SJSA1 (cell line): ENCODE measurements at regions not wholly inside any gene's neighbourhood (a gene's known extent, or its start where the extent isn't known, plus 50 kb on each side); places are given as distances from the start of the nearest gene placed in this dataset.

Experiments
- DNase-seq, 2 experiments: peaks; one replicate each; pipeline ENCODE4 v3.0.0-alpha.2; 2015 to 2020; ENCODE audit warnings: low spot score in 2 of 2, low read depth in 1 of 2
- H3K27ac ChIP-seq: fragments of 250-450 bp; sonication (Bioruptor Pico); 2 replicates; pipeline ENCODE4 v1.5.1; 2020; ENCODE audit warnings: mild to moderate bottlenecking, moderate library complexity
- H3K27me3 ChIP-seq: fragments of 250-450 bp; sonication (Bioruptor Pico); replicated peaks from 2 replicates; pipeline ENCODE4 v1.5.1; 2020; ENCODE audit warnings: mild to moderate bottlenecking, moderate library complexity
- H3K36me3 ChIP-seq: fragments of 250-450 bp; sonication (Bioruptor Pico); 2 replicates; pipeline ENCODE4 v1.5.1; 2020; ENCODE audit warnings: mild to moderate bottlenecking
- H3K4me1 ChIP-seq: fragments of 250-450 bp; sonication (Bioruptor Pico); replicated peaks from 2 replicates; pipeline ENCODE4 v1.6.1; 2021; ENCODE audit warnings: mild to moderate bottlenecking
- H3K4me3 ChIP-seq: fragments of 250-450 bp; sonication (Bioruptor Pico); 2 replicates; pipeline ENCODE4 v1.5.1; 2020; ENCODE audit warnings: mild to moderate bottlenecking
- H3K9me3 ChIP-seq: fragments of 250-450 bp; sonication (Bioruptor Pico); replicated peaks from 2 replicates; pipeline ENCODE4 v1.5.1; 2020; ENCODE audit warnings: mild to moderate bottlenecking

- Histone ChIP-seq H3K36me3 (no peaks in the 10 kb centered on the region), H3K4me3 (no peak overlapping the region), H3K9me3 (no peaks in the 10 kb centered on the region), H3K27ac (no peak overlapping the region), H3K27me3 (no peaks in the 10 kb centered on the region), H3K4me1 (no peaks in the 10 kb centered on the region)
- DNase-seq = no peak
Observed at GRCh38 chr1:79825551-79825950, 819.0 kb upstream of the ADGRL4 start.

GRCh38 chr1:79822053-79822452 is 815.5 kb upstream of the ADGRL4 start:
- no peaks in the 10 kb centered on the region for H3K27me3 ChIP-seq

GRCh38 chr1:79819140-79819539 is 812.6 kb upstream of the ADGRL4 start:
- Histone ChIP-seq H3K36me3 (no peaks in the 10 kb centered on the region), H3K27ac (no peak overlapping the region), H3K27me3 (no peaks in the 10 kb centered on the region), H3K9me3 (0 out of 2 replicates have a peak, but pooled peaks cover 2% of the 10 kb centered on the region), H3K4me1 (no peaks in the 10 kb centered on the region), H3K4me3 (no peak overlapping the region)
- DNase-seq = no peak

More at GRCh38 chr1:79822053-79822452, 815.5 kb upstream of the ADGRL4 start:
- no peaks in the 10 kb centered on the region for H3K4me1 ChIP-seq
- no peaks in the 10 kb centered on the region for H3K36me3 ChIP-seq
- 0 out of 2 replicates have a peak, but pooled peaks cover 2% of the 10 kb centered on the region for H3K9me3 ChIP-seq
- H3K27ac ChIP-seq = no peak overlapping the region
- no peak for DNase-seq
- no peak overlapping the region for H3K4me3 ChIP-seq

GRCh38 chr1:79817031-79817560 is 810.6 kb upstream of the ADGRL4 start:
- no peaks in the 10 kb centered on the region for H3K27me3 ChIP-seq
- no peak overlapping the region for H3K4me3 ChIP-seq
- no peak for DNase-seq
- 0 out of 2 replicates have a peak, but pooled peaks cover 2% of the 10 kb centered on the region for H3K9me3 ChIP-seq
- no peak overlapping the region for H3K27ac ChIP-seq
- no peaks in the 10 kb centered on the region for H3K4me1 ChIP-seq
- no peaks in the 10 kb centered on the region for H3K36me3 ChIP-seq

- H3K27me3 ChIP-seq = no peaks in the 10 kb centered on the region
- 0 out of 2 replicates have a peak, but pooled peaks cover 2% of the 10 kb centered on the region for H3K9me3 ChIP-seq
- H3K4me1 ChIP-seq = no peaks in the 10 kb centered on the region
- no peaks in the 10 kb centered on the region for H3K36me3 ChIP-seq
- DNase-seq = no peak
- no peak overlapping the region for H3K4me3 ChIP-seq
- H3K27ac ChIP-seq = no peak overlapping the region
Observed at GRCh38 chr1:79815115-79815514, 808.6 kb upstream of the ADGRL4 start.

- Histone ChIP-seq H3K27me3 (no peaks in the 10 kb centered on the region), H3K4me1 (no peaks in the 10 kb centered on the region), H3K27ac (peak overlapping the region; percentile 54; the same call in 1 of the 2 replicates), H3K9me3 (no peaks in the 10 kb centered on the region), H3K4me3 (no peak overlapping the region), H3K36me3 (no peaks in the 10 kb centered on the region)
- DNase-seq = peak in 1 of 2 experiments; percentile 2
Observed at GRCh38 chr1:79811173-79811572, 804.6 kb upstream of the ADGRL4 start.

GRCh38 chr1:79808816-79809475 is 802.4 kb upstream of the ADGRL4 start:
- no peaks in the 10 kb centered on the region for H3K4me1 ChIP-seq
- no peak for DNase-seq
- no peaks in the 10 kb centered on the region for H3K27me3 ChIP-seq
- H3K9me3 ChIP-seq = no peaks in the 10 kb centered on the region
- H3K27ac ChIP-seq = no peak overlapping the region
- no peak overlapping the region for H3K4me3 ChIP-seq
- H3K36me3 ChIP-seq = no peaks in the 10 kb centered on the region

- no peak for DNase-seq
- H3K9me3 ChIP-seq = no peaks in the 10 kb centered on the region
- no peaks in the 10 kb centered on the region for H3K4me1 ChIP-seq
- no peaks in the 10 kb centered on the region for H3K27me3 ChIP-seq
- no peak overlapping the region for H3K27ac ChIP-seq
- H3K4me3 ChIP-seq = no peak overlapping the region
- H3K36me3 ChIP-seq = no peaks in the 10 kb centered on the region
Observed at GRCh38 chr1:79807816-79808215, 801.3 kb upstream of the ADGRL4 start.

- DNase-seq = no peak
- no peak overlapping the region for H3K4me3 ChIP-seq
- no peak overlapping the region for H3K27ac ChIP-seq
- no peaks in the 10 kb centered on the region for H3K27me3 ChIP-seq
- H3K9me3 ChIP-seq = no peaks in the 10 kb centered on the region
- H3K36me3 ChIP-seq = no peaks in the 10 kb centered on the region
- no peaks in the 10 kb centered on the region for H3K4me1 ChIP-seq
Observed at GRCh38 chr1:79797487-79797886, 791.0 kb upstream of the ADGRL4 start.

- H3K4me1 ChIP-seq = no peaks in the 10 kb centered on the region
- H3K27me3 ChIP-seq = no peaks in the 10 kb centered on the region
- H3K36me3 ChIP-seq = no peaks in the 10 kb centered on the region
- no peaks in the 10 kb centered on the region for H3K9me3 ChIP-seq
- no peak for DNase-seq
- no peak overlapping the region for H3K4me3 ChIP-seq
- no peak overlapping the region for H3K27ac ChIP-seq
Observed at GRCh38 chr1:79796434-79796833, 789.9 kb upstream of the ADGRL4 start.

GRCh38 chr1:79792219-79792930 is 785.8 kb upstream of the ADGRL4 start:
- no peak overlapping the region for H3K4me3 ChIP-seq
- H3K9me3 ChIP-seq = no peaks in the 10 kb centered on the region
- no peaks in the 10 kb centered on the region for H3K36me3 ChIP-seq
- no peak overlapping the region for H3K27ac ChIP-seq
- no peaks in the 10 kb centered on the region for H3K4me1 ChIP-seq
- no peak for DNase-seq
- no peaks in the 10 kb centered on the region for H3K27me3 ChIP-seq

GRCh38 chr1:79791488-79792218 is 785.1 kb upstream of the ADGRL4 start:
- no peaks in the 10 kb centered on the region for H3K36me3 ChIP-seq
- no peaks in the 10 kb centered on the region for H3K9me3 ChIP-seq
- H3K4me3 ChIP-seq = no peak overlapping the region
- no peak for DNase-seq
- H3K4me1 ChIP-seq = no peaks in the 10 kb centered on the region
- no peaks in the 10 kb centered on the region for H3K27me3 ChIP-seq
- no peak overlapping the region for H3K27ac ChIP-seq

- DNase-seq = no peak
- Histone ChIP-seq H3K4me3 (no peak overlapping the region), H3K9me3 (no peaks in the 10 kb centered on the region), H3K27ac (no peak overlapping the region), H3K4me1 (no peaks in the 10 kb centered on the region), H3K27me3 (no peaks in the 10 kb centered on the region), H3K36me3 (no peaks in the 10 kb centered on the region)
Observed at GRCh38 chr1:79790950-79791349, 784.4 kb upstream of the ADGRL4 start.

GRCh38 chr1:79787631-79788030 is 781.1 kb upstream of the ADGRL4 start:
- H3K4me3 ChIP-seq = no peak overlapping the region
- no peaks in the 10 kb centered on the region for H3K4me1 ChIP-seq
- no peaks in the 10 kb centered on the region for H3K36me3 ChIP-seq
- H3K27me3 ChIP-seq = no peaks in the 10 kb centered on the region
- DNase-seq = no peak
- no peaks in the 10 kb centered on the region for H3K9me3 ChIP-seq
- H3K27ac ChIP-seq = no peak overlapping the region
